ENCODE measurements at regions not wholly inside any gene's neighbourhood (a gene's known extent, or its start where the extent isn't known, plus 50 kb on each side); places are given as distances from the start of the nearest gene placed in this dataset.

DNA sequence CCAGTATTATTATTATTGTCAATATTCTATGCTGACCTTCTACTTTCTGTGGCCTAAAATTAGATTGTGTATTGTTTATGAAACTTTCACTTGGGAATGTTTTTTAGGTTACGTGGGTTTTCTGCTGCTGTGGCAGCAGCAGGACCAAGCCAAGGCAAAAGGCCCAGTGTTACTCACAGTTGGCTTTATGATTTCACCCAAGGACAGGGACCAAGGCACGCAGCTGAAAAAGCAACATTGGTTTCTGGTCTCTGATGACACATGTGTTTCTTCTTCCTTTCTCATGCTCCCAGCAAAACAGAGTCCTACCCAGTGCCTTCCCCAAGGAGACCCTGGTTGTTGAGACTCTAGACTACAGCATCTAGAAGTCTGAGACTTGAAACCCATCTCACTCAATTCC lies 413.7 kb downstream of the SETD4 start:
- DNase-seq (ENCODE audit: low spot score), result no peak
- ATAC-seq, result peak; percentile 60
- intact Hi-C loops (cut with DNase I), result no loop called here

DNA sequence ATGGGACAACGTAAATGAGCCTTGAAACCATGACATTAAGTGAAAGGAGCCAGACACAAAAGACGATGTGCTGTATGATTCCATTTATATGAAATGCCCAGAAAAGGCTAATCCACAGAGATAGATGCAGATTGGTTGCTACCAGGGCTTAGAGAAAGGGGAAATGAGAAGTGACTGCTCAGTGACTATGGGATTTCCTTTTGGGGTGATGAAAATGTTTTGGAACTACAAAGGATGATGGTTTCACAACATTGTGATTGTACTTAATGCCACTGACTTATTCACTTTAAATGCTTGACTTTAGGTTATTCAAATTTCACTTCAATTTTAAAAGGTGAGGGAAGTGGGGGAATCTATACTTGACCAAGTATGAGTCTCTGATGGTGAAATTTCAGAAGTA lies 414.3 kb downstream of the SETD4 start:
- intact Hi-C loops (cut with DNase I), result no loop called here
- DNase-seq (ENCODE audit: low spot score), result no peak
- no peak for ATAC-seq

DNA sequence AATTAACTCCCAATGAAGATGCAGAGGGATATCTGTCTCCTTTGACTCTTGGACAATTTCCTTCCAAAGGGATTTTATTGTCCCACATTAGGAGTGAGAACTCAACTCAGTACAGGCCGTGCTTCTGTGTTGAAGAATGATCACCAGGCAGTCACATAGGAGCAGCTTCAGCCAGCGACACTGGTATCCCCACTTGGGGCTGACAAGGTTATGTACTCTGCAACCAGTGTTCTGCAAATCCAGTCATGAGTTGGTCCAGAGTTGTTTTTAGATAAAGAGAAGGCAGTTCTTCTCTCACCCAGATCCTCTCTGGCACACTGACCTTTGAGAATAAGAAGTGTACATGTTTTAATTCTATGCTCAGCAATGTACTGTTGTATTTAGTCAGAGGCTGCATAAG lies 415.8 kb downstream of the SETD4 start:
- DNase-seq (ENCODE audit: low spot score) (no peak), ATAC-seq (no peak)
- intact Hi-C loops (cut with DNase I), result no loop called here

DNA sequence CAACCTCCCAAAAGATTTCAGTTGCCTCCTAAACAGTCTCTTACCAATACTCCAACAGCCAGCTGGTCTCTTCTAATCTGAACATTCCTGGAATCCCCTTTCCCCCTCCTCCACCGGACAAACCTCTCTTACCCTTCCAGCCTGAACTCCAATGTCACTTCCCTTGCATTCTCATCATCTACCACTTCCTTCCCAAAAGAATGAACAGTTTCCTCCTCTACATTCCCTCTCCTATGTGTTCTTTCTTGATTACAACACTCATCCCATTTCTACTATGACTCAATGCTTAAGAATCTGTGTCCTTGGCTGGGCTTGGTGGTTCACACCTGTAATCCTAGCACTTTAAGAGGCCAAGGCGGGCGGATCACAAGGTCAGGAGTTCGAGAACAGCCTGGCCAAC lies 417.1 kb downstream of the SETD4 start:
- intact Hi-C loops (cut with DNase I), result no loop called here
- no peak for ATAC-seq
- DNase-seq (ENCODE audit: low spot score), result no peak

DNA sequence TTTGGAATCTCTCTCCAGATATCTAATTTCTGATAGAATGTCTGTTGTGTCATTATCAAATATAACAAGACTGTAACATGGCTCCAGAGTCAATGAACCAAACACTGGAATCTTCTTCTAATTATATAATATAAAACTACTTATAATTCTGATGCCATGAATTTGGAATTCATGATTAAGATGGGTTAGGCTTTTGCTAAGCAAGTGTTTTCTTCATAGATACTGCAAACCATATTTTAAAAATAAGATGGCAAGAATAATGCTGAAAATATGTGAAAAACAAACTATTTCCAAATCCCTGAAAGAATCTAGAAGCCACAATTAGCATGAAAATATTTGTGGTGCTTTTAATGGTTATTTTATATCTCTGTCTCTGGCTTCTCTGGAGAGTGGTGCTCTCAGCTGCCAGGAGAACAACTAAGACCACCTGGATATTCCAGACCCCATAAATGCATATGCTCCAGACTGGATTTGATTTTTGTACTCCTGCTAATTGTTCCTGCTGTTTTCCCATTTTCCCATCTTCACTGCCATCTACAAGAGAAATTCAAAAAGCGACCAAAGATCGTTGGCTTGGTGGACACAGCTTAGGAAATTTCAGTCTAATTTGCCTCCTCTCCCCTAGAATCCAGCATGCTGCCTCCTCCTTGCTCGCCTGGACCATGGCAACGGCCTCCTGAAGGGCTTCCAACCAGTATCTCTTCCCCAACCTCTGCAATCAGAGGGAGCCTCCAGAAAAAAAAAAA lies 418.9 kb downstream of the SETD4 start:
- intact Hi-C loops (cut with DNase I), result no loop called here
- peak; percentile 39 for ATAC-seq
- DNase-seq (ENCODE audit: low spot score), result no peak

DNA sequence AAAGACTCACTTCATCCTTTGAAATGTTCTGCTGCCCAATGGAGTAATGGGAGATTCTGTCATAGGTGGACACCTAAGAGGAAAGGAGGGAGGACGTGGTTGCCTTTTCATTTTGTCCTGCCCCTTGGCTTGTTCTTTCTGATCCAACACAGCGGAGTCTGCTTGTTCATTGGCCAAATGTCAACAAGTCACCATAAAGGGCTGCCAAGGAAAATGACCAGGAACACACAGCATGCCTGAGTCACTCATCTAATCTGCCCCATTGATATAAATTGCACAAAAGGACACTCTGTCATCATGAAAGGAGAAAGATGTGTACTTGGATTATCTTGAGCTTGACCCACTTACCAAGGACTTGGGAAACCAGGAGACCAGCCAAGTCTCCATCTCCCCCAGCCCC lies 422.9 kb downstream of the SETD4 start:
- DNase-seq (ENCODE audit: low spot score), result no peak
- ATAC-seq, result peak; percentile 90
- intact Hi-C loops (cut with DNase I), result no loop called here

DNA sequence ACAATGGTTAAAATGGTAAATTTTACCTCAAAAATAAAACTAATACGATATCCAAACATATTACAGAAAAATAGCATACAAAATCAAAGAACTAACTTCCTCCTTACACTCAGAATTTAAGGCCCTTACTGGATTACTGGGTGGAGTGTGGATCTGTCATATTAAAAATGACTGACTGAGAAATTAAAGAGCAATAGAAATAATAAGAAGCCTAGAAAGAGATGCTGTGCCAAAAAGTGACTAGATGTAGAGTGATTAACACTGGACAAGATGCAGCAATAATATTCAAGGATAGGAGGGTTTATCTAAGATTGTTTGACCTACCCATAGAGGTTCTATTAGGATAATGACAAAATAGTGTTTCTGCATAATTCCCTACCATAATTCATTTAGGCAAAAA lies 424.3 kb downstream of the SETD4 start:
- no peak for ATAC-seq
- intact Hi-C loops (cut with DNase I), result no loop called here
- DNase-seq (ENCODE audit: low spot score), result no peak

DNA sequence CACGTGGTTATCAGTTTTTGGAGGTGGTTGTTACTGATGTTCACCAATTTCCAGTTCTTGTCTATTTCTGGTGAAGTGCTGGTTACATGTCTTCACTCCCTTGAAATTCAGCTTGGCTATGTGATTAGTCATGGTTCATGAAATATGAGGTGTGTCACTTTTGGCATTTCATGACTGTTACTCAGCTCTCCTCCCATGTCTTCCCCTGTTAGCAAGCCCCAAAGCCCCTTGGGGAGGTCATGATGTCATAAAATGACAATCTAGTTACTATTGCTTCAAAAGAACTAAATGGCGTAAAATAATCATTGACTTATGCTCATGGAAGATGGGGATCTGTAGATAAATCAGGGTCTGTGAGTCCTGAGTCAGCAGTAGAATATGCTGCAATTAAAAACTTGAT lies 425.1 kb downstream of the SETD4 start:
- ATAC-seq (no peak), DNase-seq (ENCODE audit: low spot score) (no peak)
- intact Hi-C loops (cut with DNase I), result no loop called here

DNA sequence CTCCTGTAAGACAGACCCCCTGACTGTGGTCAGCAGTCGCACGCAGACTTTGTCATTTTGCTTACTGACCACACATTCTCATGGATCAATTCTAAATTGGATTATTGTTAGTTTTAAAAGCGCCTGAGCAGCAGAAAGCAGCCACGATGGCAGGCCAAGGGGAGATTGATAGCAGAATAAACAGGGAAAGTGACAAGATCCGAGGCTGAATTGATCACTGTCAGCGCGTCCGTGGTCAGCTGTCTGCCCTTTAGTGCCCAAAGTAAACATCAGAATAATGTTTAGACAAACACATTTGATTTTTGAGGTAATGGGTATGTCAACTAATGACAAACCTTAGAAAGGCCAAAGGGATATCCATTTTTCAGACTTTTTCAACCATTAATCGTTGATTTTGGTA lies 426.8 kb downstream of the SETD4 start:
- no peak for DNase-seq (ENCODE audit: low spot score)
- no peak for ATAC-seq
- intact Hi-C loops (cut with DNase I), result loop anchor here (5.0 kb wide), 1 partner anchor 689 kb away; the partner anchor contains the start of gene MORC3

DNA sequence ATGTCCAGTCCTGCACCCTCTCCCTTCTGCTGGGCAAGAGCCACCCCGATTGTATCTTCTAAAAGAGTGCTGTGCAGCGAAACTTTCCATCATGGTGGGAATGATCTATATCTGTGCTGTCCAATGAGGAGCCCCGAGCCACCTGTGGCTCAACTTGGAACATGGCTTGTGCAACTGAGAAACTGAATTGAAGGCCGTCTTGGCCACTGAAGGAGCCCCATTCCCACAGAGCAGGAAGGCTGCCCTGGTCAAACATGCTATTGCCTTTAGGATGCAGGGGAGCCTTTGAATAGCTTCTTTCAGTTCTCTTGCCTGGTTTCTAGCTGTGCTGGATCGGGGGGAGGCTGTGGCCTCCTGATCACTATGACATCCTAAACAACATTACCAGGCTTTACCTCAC lies 427.6 kb downstream of the SETD4 start:
- intact Hi-C loops (cut with DNase I), result loop anchor here (5.0 kb wide), 1 partner anchor 690 kb away; the partner anchor contains the start of gene MORC3
- DNase-seq (ENCODE audit: low spot score) (no peak), ATAC-seq (no peak)

DNA sequence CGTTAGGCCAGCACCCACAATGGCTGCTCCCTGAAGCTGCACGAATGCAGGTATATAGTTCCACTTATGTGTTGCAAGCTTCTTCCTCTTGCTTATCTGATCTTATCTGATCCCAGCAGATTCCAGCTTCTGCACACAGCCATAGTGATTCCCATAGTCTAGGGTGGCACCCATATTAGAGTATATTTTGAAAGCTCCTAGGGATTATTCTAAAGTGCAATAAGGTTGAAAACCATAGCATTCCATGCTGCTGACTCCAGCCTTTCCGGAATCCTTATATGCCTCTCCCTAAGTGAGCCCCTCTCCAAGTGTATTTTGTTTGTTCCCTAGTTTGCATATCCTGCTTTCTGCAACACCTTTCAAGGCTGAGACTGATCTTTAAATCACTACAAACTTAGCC lies 432.0 kb downstream of the SETD4 start:
- intact Hi-C loops (cut with DNase I), result no loop called here
- no peak for DNase-seq (ENCODE audit: low spot score)

DNA sequence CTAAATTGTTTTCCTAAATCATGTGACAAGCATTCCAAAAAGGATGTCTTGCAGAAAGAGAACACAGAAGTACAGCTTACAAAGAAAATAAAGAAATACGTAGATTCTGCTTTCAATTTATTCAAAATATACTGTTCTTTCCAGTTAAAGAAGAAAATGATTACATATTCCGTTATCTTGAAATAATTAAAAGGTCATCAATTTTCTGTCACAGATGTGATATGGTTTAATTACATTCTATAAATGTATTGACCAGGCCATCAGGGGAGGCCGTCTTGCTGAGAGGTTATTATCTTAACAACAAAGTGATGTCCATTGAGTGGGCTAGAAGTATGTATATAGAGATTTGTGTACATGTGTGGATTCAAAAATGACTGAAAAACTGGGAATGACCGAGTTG lies 432.9 kb downstream of the SETD4 start:
- no peak for ATAC-seq
- no peak for DNase-seq (ENCODE audit: low spot score)
- intact Hi-C loops (cut with DNase I), result no loop called here

More for the DNA sequence above, 432.0 kb downstream of the SETD4 start:
- no peak for ATAC-seq

DNA sequence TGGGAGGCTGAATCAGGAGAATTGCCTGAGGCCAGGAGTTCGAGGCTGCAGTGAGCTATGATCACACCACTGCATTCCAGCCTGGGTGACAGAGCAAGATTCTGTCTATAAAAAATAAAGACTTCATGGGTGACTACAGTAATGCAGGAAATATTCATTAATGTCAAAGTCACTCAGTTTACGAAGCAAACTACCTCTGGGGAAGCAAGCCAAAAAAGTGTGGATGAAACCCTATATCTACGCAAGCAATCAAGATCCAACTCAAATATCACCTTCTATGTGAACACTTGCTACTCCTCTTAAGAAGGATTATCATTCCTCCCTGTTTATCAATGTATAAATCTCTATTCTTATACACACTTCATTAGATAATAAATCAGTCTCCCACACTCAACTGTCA lies 434.8 kb downstream of the SETD4 start:
- intact Hi-C loops (cut with DNase I), result no loop called here
- ATAC-seq (no peak), DNase-seq (ENCODE audit: low spot score) (no peak)

DNA sequence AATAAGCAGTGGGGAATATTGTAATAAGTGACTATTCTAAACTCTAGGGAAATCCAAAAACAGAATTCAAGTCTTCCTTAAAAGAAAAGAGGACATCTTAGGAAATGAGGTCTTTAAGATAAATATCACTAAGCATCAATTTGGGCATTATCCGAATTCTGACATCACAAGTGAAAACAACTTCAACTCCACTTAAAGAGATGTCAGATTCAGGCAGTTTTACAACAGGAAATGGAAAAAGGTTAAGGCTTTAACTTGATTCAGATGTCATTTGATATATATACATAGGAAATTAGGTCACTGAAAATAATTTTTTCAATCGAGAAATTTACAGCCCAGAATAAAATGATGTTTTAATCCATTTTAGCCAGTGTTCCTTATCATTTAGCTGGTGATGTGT lies 435.4 kb downstream of the SETD4 start:
- intact Hi-C loops (cut with DNase I), result no loop called here
- ATAC-seq, result no peak
- no peak for DNase-seq (ENCODE audit: low spot score)

DNA sequence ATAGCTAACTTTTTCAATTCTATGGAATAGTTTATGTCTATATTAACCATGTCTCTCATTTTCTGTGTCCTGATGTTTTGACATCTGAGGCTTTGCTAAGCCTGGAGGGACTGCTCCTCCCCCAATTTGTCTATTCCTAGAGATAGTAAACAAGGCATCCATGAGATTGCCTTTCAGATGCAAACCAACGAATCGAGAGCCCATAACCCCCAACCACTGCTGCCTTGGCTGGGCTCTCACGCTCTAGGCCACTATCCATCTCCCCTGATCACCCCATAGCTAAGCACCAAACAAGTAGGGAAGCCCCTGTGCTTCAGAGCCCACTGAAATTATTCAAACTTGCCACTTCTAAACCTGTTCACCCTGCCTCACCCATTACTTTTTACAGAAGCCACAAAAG lies 437.7 kb downstream of the SETD4 start:
- intact Hi-C loops (cut with DNase I), result no loop called here
- DNase-seq (ENCODE audit: low spot score), result no peak
- ATAC-seq, result no peak

DNA sequence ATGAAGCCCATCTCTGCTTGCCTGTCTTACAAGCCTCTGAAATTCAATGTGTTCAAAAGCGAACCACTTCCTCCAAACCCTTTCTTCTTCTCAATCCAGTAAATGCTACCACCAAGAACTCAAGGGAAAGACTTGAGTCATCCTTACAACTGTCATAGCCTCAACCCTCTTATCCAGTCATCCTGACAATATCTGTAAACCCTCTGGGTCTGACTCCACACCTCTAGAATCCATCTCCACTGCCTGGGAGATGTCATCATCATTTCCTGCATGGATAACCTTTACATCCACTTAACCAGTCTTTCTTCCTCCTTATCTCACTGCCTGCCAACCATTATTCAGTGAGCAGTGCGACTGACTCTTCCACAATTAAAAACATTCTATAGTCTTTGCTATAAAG lies 441.1 kb downstream of the SETD4 start:
- ATAC-seq (no peak), DNase-seq (ENCODE audit: low spot score) (no peak)
- intact Hi-C loops (cut with DNase I), result no loop called here

DNA sequence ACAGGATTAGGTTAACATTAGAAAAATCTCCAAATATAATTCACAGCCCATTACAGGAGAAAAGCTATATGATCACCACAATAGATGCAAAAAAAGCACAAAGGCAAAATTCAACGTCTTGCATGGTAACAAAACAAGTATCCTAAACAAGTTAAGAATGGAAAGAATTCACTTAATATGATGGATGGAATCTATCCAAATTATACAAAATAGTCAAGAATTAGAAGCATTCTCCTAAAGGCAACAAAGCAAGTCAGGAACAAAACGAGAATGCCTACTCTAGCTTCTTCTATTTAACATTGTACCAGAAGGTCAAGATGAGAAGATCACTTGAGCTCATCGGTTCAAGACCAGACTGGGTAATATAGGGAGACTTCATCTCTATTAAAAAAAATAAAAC lies 442.8 kb downstream of the SETD4 start:
- intact Hi-C loops (cut with DNase I), result no loop called here
- DNase-seq (ENCODE audit: low spot score) (no peak), ATAC-seq (no peak)

DNA sequence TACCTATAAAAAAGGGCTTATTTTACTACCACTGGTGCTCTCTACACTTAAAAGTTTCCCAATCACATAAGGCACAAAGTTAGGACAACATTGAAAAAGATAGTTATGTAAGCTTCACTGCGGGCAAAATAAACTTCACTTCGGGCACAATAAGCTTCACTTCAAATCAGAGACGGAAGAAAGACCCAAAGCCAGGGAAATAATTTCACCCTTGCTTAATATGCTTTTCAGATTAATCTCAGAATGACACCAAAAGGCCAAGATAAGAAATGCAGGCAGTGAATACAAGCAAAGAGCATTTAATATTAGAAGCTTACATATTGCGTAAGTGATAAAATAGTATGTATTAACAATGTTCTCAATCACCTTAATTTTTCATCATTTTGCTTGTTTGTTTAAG lies 444.2 kb downstream of the SETD4 start:
- peak; percentile 65 for ATAC-seq
- no peak for DNase-seq (ENCODE audit: low spot score)
- intact Hi-C loops (cut with DNase I), result no loop called here

DNA sequence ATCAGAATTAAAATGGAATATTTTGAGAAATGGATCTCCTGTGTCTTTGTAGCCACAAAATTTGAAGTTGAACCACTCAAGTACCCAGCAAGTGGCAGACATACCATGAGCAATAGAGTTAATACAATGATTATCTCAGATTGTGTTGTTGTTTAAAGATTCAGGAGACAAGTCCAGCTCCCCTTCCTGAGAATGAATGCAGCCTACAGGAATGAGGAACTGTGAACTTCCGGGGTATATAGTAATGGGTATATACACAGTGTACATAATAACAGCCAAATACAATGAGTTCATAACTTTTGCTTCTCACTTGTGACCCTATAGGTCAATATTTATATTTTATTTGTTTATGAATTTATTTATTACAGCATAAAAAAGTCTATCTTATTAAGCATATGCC lies 445.0 kb downstream of the SETD4 start:
- DNase-seq (ENCODE audit: low spot score) (no peak), ATAC-seq (no peak)
- intact Hi-C loops (cut with DNase I), result no loop called here

DNA sequence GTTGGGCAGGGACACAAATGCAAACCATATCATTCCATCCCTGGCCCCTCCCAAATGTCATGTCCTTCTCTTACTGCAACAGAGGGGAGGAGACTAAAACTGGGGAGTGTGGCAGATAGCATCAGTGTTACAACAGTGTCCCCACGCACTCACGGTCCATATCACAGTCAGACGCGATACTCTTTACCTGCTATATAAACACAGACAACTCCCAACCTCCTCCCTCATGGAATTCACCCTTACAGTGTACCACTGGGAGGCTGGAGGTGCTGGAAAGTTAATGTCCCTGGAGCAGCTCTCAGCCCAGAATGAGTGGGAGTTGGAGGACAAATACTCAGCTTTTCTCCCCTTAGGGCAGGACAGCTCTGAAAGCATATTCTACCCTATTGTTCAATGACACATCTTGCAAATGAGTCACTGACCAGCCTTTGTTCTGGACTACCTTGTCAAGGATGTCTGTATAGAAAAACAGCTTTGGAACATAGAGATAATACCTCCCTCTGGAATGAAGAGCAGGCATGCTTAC lies 445.9 kb downstream of the SETD4 start:
- intact Hi-C loops (cut with DNase I), result no loop called here
- ATAC-seq (no peak), DNase-seq (ENCODE audit: low spot score) (no peak)

DNA sequence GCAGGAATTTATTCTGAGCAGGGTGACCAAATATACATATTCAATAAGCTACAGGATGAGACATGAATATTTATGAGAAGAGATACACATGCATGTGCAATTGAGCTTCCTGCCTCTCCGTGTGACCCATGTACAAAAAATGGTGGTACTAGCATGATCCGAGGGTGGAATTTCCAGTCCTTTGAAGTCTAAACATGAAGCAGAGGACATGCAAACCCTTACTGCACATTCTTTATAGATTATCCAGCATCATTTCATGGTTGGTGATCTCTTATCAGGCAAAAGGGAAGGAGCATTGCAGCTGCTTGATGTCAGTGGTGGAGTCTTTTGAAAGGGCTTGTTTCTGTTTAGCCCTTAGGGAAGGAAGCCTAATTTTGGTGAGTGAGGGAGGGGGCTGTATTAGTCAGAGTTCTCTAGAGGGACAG lies 448.6 kb downstream of the SETD4 start:
- ATAC-seq (no peak), DNase-seq (ENCODE audit: low spot score) (no peak)
- intact Hi-C loops (cut with DNase I), result no loop called here
